NCI-H2171 (cell line): ENCODE measurements at regions not wholly inside any gene's neighbourhood (a gene's known extent, or its start where the extent isn't known, plus 50 kb on each side); places are given as distances from the start of the nearest gene placed in this dataset.

Experiments used
- DNase-seq: peaks from one replicate; lab custom pipeline; 2025; lab: John Stamatoyannopoulos, UW

- DNase-seq, result no peak
These were observed 61.3 kb upstream of the VCX2 start for GRCh38 chrX:8232406-8232805.

- no peak for DNase-seq
These were observed 62.0 kb upstream of the VCX2 start for GRCh38 chrX:8233091-8233490.

GRCh38 chrX:8235026-8235425 is 64.0 kb upstream of the VCX2 start:
- no peak for DNase-seq

- no peak for DNase-seq
These were observed 66.7 kb upstream of the VCX2 start for GRCh38 chrX:8237718-8238117.

DNA sequence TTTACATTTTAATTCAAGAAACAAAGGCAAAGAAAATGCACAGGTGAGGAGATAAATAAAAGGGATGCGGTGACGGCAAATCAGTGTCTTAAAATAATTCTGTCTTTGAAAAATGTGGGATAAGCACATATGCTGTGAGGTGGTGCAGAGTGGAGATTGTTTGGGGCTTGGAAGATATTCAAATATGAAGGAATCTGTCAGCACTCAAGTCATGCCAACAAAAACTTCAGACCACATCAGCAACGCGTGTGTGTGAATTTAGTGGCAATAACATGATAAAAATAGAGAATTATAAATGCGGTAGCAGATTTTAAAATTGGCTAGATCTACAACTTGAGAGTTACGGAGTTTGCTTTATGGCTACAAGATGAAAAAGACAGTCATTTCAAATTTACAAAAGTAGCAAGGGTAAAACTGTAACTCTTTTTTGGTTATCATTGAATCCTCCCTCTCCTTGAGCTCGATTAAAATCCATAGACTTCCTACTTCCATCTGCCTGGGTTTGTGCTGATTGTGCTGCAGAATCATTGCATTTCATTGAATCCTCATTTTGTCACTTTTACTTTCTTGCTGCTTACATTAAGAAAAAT is 71.5 kb upstream of the VCX2 start:
- DNase-seq, result no peak

GRCh38 chrX:8244301-8244700 is 73.2 kb upstream of the VCX2 start:
- DNase-seq, result no peak

- no peak for DNase-seq
These were observed 74.3 kb upstream of the VCX2 start for GRCh38 chrX:8245411-8245810.

DNA sequence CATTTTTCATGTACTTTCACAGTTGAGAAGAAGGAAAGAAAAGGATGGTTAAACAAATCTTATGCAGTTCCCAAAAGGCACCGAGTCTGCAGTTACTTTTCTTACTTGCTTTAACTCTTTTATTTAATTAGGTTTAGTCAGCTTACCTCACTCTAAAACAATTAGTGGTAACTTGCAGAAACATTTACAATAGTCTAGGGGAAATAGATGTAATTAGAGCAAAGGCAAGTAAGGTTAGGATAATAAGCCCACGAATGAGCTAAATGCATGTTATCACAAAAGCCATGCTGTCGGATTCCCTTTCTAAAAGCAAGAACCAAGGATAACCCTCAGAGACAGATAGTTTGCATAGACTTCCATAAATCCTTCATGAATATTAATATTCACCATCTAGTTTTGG is 82.0 kb upstream of the VCX2 start:
- DNase-seq, result no peak

DNA sequence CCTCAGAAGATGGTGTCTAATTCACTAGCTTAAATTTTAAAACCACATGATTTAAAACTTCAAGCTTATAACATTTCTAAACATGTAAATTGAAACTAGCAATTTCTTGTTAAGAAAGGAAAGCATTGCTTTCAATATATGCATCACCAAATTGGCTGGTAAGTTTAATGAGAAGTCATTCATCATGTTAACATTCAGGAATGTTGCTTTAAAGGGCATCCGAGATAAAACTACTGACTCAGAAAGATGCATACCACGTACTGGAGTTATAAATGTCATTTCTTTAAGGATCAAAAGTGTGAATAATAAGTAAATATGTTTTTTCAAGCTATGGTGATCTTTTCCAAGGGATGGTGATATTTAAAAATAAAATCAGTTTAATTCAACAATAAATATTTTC is 83.3 kb upstream of the VCX2 start:
- DNase-seq, result no peak

DNA sequence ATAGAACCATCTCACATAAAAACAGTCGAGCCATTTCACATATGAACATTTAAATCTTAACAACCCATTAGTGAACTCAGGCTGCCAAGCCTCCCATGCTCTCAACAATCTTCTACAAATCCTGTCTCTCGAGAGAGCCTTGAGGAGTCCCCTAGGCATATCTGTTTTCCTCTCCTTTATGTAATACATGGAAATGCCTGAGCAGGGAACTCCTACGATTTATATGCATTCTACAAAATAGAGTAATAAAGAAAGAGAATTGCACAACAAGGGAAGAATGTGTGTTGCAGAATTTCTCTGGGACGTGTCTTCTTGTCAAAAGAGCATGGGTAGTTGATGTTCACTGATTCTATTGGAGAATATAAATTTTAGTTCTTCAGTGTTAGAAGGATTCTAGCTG is 101.8 kb upstream of the VCX2 start:
- DNase-seq, result no peak

GRCh38 chrX:8273451-8273895 is 102.4 kb upstream of the VCX2 start:
- no peak for DNase-seq

GRCh38 chrX:8274170-8274569 is 103.1 kb upstream of the VCX2 start:
- no peak for DNase-seq

DNA sequence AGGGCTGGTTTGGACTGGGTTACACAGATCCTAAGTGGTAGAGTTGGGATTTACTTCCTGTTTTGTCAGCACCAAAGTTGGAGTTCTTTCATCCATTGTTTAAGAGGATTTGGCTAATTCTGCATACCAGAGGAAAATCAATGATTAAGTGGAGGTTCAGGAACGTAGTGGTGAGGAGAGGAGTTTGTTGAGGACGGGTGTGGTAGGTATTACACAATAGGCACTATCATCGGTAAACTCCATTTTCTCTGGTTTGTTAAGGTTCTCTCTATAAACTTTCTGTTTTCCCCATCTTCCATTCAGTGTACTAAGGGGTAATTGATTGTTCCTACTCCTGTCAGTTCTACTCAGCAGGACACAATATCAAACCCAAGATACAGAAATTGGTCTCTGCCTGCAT is 107.5 kb upstream of the VCX2 start:
- no peak for DNase-seq

DNA sequence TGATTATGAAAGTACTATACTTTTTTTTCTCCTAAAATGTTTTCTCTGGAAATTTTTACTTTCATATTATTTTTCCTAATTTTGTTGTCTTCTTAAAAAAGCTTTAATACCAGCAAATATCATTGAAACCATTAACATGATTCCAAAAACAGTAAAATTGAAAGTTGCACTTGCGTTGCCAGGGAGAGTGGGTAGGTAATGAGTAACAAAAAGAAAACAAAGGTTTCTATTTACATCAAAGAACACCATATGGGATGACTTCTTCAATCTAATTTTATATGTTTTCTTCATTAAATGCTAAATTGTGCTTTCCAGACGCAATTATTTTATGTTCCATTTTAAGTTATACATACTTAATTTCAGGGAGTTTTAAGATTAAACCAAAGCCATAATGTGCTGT is 108.3 kb upstream of the VCX2 start:
- DNase-seq, result no peak

GRCh38 chrX:8284131-8284530 is 113.1 kb upstream of the VCX2 start:
- no peak for DNase-seq

DNA sequence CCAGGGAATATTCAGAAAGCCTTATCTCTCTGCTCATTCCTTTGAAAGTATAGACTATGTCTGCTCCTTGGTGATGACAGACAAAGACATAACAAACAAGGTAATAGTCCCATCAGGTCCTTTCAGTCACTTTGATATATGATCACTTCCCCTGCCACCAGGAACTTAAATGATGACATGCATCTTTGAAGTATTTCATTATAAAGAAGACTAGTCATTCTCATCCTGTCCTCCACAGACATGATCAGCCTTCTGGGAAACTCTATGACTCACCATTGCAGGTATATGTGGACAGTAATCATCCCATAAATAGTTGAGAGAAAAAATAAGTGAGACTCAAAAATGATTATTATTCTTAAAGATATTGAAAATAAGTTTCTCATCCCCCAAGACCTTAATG is 117.5 kb upstream of the VCX2 start:
- no peak for DNase-seq

DNA sequence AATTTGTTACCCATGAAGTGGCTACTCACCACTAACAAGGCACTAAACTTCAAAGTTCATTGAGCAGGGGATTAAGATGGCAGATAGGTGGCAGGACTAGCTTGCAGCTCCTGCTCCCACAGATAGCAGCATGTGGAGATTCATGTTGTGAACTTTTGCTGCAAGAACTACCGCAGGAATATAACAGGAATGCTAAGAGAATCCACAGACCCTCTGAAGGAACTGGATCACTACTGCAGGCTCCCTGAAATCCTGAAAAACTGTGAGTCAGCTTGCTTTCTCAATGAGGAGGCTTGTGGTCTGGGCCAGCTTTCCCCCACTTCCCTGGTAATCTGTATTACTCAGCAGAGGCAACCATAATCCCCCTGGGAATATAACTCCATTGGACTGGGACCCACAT is 118.5 kb upstream of the VCX2 start:
- DNase-seq, result no peak

- no peak for DNase-seq
These were observed 126.7 kb upstream of the VCX2 start for GRCh38 chrX:8297766-8298165.

GRCh38 chrX:8304668-8305067 is 133.6 kb upstream of the VCX2 start:
- no peak for DNase-seq

DNA sequence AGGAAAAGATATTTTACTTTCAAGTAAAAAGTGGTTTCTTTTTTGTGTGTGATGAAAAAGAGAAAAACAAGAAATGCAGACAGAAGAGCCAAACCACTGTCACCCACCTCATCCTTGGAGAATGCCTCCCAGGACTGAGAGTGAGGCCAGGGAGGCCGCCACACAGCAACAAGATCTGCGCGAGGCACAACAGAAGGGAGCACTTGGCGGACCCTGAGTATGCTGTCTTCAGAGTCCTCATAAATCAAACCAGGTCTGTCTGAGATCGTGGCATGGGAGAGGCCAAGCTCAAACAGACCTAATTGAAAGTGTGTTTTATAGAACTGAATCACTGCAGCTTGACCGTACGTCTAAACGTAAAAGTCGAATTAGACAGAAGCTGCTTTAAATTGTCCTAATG is 134.3 kb upstream of the VCX2 start:
- no peak for DNase-seq

GRCh38 chrX:8306291-8306925 is 135.3 kb upstream of the VCX2 start:
- DNase-seq, result no peak

- no peak for DNase-seq
These were observed 139.3 kb upstream of the VCX2 start for GRCh38 chrX:8310409-8310808.

DNA sequence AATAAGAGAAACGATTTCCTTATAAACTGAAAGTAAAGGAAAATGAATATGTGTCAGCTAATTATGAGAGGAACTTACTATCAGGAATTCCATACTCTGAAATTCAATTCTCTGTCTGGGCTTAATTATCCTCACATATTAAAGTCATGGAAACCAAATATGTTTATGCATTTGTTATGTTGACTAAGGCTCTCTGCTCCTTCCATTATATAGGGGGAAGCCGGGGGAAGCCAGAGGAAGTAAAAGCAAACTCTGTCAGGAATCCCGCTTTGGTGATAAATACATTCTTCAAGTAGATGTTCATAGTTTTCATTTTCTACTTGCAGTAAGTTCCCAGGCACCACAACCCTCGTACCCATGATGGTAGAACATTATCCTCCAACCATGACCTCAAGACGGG is 142.8 kb upstream of the VCX2 start:
- no peak for DNase-seq

GRCh38 chrX:8314881-8315280 is 143.8 kb upstream of the VCX2 start:
- DNase-seq, result no peak
